ENCODE measurements at regions not wholly inside any gene's neighbourhood (a gene's known extent, or its start where the extent isn't known, plus 50 kb on each side); places are given as distances from the start of the nearest gene placed in this dataset.

DNA sequence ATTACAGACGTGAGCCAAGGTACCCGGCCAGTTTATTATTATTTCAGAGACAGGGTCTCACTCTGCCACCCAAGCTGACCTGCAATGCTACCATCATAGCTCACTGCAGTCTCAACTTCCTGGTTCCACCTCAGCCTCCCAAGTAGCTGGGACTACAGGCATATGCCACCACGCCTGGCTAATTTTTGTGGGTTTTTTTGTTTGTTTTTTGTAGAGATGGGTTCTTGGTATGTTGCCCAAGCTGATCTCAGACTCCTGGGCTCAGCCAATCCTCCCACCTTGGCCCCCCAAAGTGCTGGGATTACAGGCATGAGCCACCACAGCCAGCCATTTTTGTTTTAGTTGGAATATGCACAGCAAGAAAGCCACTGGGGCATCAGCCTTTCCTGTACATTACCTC lies 115.7 kb downstream of the MRM1 start:
- TF ChIP-seq REPIN1 (tag by site-specific recombination; IDR thresholded peaks at IDR 0.05; ENCODE audit: low read depth), result no peak
- TF ChIP-seq, protein P1, sequence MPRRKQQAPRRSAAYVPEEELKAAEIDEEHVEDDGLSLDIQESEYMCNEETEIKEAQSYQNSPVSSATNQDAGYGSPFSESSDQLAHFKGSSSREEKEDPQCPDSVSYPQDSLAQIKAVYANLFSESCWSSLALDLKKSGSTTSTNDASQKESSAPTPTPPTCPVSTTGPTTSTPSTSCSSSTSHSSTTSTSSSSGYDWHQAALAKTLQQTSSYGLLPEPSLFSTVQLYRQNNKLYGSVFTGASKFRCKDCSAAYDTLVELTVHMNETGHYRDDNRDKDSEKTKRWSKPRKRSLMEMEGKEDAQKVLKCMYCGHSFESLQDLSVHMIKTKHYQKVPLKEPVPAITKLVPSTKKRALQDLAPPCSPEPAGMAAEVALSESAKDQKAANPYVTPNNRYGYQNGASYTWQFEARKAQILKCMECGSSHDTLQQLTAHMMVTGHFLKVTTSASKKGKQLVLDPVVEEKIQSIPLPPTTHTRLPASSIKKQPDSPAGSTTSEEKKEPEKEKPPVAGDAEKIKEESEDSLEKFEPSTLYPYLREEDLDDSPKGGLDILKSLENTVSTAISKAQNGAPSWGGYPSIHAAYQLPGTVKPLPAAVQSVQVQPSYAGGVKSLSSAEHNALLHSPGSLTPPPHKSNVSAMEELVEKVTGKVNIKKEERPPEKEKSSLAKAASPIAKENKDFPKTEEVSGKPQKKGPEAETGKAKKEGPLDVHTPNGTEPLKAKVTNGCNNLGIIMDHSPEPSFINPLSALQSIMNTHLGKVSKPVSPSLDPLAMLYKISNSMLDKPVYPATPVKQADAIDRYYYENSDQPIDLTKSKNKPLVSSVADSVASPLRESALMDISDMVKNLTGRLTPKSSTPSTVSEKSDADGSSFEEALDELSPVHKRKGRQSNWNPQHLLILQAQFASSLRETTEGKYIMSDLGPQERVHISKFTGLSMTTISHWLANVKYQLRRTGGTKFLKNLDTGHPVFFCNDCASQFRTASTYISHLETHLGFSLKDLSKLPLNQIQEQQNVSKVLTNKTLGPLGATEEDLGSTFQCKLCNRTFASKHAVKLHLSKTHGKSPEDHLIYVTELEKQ (tag by site-specific recombination; IDR thresholded peaks at IDR 0.05; ENCODE audit: borderline replicate concordance), result no peak
- TF ChIP-seq, protein P2, sequence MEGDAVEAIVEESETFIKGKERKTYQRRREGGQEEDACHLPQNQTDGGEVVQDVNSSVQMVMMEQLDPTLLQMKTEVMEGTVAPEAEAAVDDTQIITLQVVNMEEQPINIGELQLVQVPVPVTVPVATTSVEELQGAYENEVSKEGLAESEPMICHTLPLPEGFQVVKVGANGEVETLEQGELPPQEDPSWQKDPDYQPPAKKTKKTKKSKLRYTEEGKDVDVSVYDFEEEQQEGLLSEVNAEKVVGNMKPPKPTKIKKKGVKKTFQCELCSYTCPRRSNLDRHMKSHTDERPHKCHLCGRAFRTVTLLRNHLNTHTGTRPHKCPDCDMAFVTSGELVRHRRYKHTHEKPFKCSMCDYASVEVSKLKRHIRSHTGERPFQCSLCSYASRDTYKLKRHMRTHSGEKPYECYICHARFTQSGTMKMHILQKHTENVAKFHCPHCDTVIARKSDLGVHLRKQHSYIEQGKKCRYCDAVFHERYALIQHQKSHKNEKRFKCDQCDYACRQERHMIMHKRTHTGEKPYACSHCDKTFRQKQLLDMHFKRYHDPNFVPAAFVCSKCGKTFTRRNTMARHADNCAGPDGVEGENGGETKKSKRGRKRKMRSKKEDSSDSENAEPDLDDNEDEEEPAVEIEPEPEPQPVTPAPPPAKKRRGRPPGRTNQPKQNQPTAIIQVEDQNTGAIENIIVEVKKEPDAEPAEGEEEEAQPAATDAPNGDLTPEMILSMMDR (tag by site-specific recombination; IDR thresholded peaks at IDR 0.05), result no peak
- TF ChIP-seq, protein P3, sequence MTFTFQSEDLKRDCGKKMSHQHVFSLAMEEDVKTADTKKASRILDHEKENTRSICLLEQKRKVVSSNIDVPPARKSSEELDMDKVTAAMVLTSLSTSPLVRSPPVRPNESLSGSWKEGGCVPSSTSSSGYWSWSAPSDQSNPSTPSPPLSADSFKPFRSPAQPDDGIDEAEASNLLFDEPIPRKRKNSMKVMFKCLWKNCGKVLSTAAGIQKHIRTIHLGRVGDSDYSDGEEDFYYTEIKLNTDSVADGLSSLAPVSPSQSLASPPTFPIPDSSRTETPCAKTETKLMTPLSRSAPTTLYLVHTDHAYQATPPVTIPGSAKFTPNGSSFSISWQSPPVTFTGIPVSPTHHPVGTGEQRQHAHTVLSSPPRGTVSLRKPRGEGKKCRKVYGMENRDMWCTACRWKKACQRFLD (tag by site-specific recombination; IDR thresholded peaks at IDR 0.05), result no peak
- no peak for TF ChIP-seq ZNF24 (tag by site-specific recombination; IDR thresholded peaks at IDR 0.05)
- TF ChIP-seq, protein P4, sequence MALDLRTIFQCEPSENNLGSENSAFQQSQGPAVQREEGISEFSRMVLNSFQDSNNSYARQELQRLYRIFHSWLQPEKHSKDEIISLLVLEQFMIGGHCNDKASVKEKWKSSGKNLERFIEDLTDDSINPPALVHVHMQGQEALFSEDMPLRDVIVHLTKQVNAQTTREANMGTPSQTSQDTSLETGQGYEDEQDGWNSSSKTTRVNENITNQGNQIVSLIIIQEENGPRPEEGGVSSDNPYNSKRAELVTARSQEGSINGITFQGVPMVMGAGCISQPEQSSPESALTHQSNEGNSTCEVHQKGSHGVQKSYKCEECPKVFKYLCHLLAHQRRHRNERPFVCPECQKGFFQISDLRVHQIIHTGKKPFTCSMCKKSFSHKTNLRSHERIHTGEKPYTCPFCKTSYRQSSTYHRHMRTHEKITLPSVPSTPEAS (tag by site-specific recombination; IDR thresholded peaks at IDR 0.05), result no peak
- TF ChIP-seq, protein P5, sequence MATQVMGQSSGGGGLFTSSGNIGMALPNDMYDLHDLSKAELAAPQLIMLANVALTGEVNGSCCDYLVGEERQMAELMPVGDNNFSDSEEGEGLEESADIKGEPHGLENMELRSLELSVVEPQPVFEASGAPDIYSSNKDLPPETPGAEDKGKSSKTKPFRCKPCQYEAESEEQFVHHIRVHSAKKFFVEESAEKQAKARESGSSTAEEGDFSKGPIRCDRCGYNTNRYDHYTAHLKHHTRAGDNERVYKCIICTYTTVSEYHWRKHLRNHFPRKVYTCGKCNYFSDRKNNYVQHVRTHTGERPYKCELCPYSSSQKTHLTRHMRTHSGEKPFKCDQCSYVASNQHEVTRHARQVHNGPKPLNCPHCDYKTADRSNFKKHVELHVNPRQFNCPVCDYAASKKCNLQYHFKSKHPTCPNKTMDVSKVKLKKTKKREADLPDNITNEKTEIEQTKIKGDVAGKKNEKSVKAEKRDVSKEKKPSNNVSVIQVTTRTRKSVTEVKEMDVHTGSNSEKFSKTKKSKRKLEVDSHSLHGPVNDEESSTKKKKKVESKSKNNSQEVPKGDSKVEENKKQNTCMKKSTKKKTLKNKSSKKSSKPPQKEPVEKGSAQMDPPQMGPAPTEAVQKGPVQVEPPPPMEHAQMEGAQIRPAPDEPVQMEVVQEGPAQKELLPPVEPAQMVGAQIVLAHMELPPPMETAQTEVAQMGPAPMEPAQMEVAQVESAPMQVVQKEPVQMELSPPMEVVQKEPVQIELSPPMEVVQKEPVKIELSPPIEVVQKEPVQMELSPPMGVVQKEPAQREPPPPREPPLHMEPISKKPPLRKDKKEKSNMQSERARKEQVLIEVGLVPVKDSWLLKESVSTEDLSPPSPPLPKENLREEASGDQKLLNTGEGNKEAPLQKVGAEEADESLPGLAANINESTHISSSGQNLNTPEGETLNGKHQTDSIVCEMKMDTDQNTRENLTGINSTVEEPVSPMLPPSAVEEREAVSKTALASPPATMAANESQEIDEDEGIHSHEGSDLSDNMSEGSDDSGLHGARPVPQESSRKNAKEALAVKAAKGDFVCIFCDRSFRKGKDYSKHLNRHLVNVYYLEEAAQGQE (tag by site-specific recombination; IDR thresholded peaks at IDR 0.05), result no peak
- no peak for TF ChIP-seq ZNF621 (tag by site-specific recombination; IDR thresholded peaks at IDR 0.05)
- TF ChIP-seq ZBTB21 (tag by site-specific recombination; IDR thresholded peaks at IDR 0.05), result no peak

All from HEK293 (cell line).